ENCODE measurements at regions not wholly inside any gene's neighbourhood (a gene's known extent, or its start where the extent isn't known, plus 50 kb on each side); places are given as distances from the start of the nearest gene placed in this dataset.

DNA sequence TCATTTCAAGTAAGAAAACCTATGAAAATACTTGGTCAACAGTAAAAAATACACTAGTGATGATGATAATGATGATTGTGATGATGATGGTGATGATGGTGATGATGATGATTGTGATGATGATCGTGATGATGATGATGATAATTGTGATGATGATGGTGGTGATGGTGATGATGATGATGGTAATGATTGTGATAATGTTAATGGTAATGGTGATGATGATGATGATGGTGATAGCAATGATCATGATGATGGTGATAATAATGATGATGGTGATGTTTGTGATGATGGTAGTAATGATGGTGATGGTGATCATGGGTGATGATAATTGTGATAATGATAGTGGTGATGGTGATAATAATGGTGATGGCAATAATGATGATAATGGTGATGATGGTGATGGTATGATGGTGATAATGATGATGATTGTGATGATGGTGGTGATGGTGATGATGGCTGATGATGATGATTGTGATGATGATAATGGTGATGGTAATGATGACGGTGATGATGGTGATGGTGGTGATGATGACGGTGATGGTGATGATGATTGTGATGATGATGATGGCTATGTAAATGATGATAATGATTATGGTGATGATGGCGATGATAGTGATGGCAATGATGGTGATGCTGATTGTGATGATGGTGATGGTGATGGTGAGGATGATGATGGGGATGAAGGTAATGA lies 62.1 kb downstream of the VCX3A start:
- H3K4me3 ChIP-seq (ENCODE audit: low read depth, low read length), result no peak overlapping the region
- DNase-seq (ENCODE audit: low read depth), result no peak
- no peak for TF ChIP-seq CTCF (conservative IDR thresholded peaks at IDR 0.05; ENCODE audit: low read depth, low read length)

DNA sequence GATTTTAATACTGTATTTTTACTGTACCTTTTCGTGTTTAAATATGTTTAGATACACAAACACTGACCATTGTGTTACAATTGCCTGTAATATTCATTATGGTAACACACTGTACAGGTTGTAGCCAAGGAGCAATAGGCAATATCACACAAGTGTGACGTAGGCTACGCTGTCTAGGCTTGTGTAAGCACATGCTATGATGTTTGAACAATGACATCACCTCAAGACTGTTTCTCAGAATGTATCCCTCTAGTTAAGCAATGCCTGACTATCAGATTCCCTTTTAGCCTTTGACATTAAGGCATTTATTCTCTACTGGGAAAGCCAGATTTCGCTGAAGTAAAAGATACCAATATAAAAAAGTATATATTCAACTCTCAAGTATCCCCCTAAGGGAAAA lies 66.2 kb downstream of the VCX3A start:
- H3K4me3 ChIP-seq (ENCODE audit: low read depth, low read length), result no peak overlapping the region
- TF ChIP-seq CTCF (conservative IDR thresholded peaks at IDR 0.05; ENCODE audit: low read depth, low read length), result no peak

GRCh38 chrX:6465756-6466155 lies 69.2 kb downstream of the VCX3A start:
- TF ChIP-seq CTCF (conservative IDR thresholded peaks at IDR 0.05; ENCODE audit: low read depth, low read length), result no peak
- DNase-seq (ENCODE audit: low read depth), result no peak
- no peak overlapping the region for H3K4me3 ChIP-seq (ENCODE audit: low read depth, low read length)

More for the DNA sequence above, 66.2 kb downstream of the VCX3A start:
- DNase-seq (ENCODE audit: low read depth), result no peak

DNA sequence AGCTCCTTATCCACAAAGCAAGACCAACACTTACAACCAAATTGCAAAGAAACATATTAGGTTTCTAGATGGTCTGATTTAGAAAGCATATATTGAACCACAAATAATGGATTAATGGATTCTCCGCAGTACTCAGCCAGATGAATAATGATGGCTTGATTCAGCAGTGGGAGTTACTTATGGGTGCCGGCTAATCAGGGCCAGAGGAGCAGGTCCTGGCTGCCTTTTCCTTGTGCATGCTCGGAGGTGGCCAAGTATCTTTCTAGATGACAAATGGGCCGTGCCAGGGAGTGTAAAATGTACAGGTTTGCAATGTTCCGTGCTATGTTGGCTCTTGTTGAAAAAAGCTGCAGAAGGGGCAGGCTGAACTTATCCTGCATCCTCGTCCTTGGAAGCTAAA lies 70.2 kb downstream of the VCX3A start:
- no peak for DNase-seq (ENCODE audit: low read depth)
- TF ChIP-seq CTCF (conservative IDR thresholded peaks at IDR 0.05; ENCODE audit: low read depth, low read length), result no peak
- no peak overlapping the region for H3K4me3 ChIP-seq (ENCODE audit: low read depth, low read length)

GRCh38 chrX:6460893-6461490 lies 73.9 kb downstream of the VCX3A start:
- TF ChIP-seq CTCF (conservative IDR thresholded peaks at IDR 0.05; ENCODE audit: low read depth, low read length), result no peak
- no peak overlapping the region for H3K4me3 ChIP-seq (ENCODE audit: low read depth, low read length)
- DNase-seq (ENCODE audit: low read depth), result peak; percentile 62

- TF ChIP-seq CTCF (conservative IDR thresholded peaks at IDR 0.05; ENCODE audit: low read depth, low read length), result no peak
- H3K4me3 ChIP-seq (ENCODE audit: low read depth, low read length), result no peak overlapping the region
- DNase-seq (ENCODE audit: low read depth), result no peak
Measured at GRCh38 chrX:6456196-6456595, 78.7 kb downstream of the VCX3A start.

GRCh38 chrX:6449946-6450345 lies 85.0 kb downstream of the VCX3A start:
- no peak for TF ChIP-seq CTCF (conservative IDR thresholded peaks at IDR 0.05; ENCODE audit: low read depth, low read length)
- DNase-seq (ENCODE audit: low read depth), result no peak
- H3K4me3 ChIP-seq (ENCODE audit: low read depth, low read length), result no peak overlapping the region

Data from epithelial cell of proximal tubule (primary cell).